Activated naive CD4-positive, alpha-beta T cell treated with anti-CD3 and anti-CD28 coated beads, Interleukin-2, amount 10 ng/mL, durations not matched to agents 7 days and 5 days (primary cell): ENCODE measurements at regions not wholly inside any gene's neighbourhood (a gene's known extent, or its start where the extent isn't known, plus 50 kb on each side); places are given as distances from the start of the nearest gene placed in this dataset.
A peak's percentile ranks its signal among the peaks of the same experiment; 100 is the strongest.

Experiments
- CTCF ChIA-PET: fragments of 350-600 bp; sonication (Branson Sonifier 250); formaldehyde crosslinking; loops from one replicate; lab custom pipeline; 2021; ENCODE audit warnings: antibody characterized with exemption; lab: Charles Lee
- DNase-seq: peaks from one replicate; pipeline ENCODE4 v3.0.0-alpha.2; 2020
- H3K27ac Mint-ChIP-seq: one replicate; pipeline ENCODE4 v1.8.0; 2021; ENCODE audit warnings: mild to moderate bottlenecking, moderate library complexity, mixed read lengths
- H3K27me3 Mint-ChIP-seq: one replicate; pipeline ENCODE4 v1.8.0; 2021; ENCODE audit warnings: mild to moderate bottlenecking, mixed read lengths
- H3K36me3 Mint-ChIP-seq: one replicate; pipeline ENCODE4 v1.8.0; 2021; ENCODE audit warnings: mixed read lengths
- H3K4me1 Mint-ChIP-seq: one replicate; pipeline ENCODE4 v1.8.0; 2021; ENCODE audit warnings: mixed read lengths
- H3K4me3 Mint-ChIP-seq: one replicate; pipeline ENCODE4 v1.8.0; 2021; ENCODE audit warnings: mild to moderate bottlenecking, moderate library complexity, mixed read lengths
- H3K9me3 Mint-ChIP-seq: one replicate; pipeline ENCODE4 v1.8.0; 2021; ENCODE audit warnings: mixed read lengths

DNA sequence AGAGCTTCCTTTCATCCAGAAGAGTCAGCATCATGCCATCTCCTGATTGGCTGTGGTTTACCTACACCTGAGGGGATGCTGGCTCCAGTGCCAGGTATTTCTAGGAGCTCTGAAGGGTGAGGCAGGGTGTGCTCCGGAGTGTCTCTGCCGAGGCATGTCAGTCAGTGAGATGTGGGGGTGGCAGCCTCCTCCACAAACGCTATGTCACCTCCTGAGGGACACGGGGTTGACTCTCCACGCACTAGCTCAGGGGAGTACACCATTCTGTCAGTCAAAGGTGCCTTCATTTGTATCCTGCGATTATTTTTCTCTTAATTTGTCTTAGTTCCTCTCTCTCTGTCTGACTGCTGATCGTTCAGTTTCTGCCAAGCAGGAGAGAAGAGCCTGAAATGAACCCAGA is 604.5 kb downstream of the VRK1 start:
- DNase-seq = no peak
- peaks cover 6% of the 10 kb centered on the region for H3K4me1 Mint-ChIP-seq
- peaks cover 4% of the 10 kb centered on the region for H3K36me3 Mint-ChIP-seq
- H3K4me3 Mint-ChIP-seq = no peak overlapping the region
- no peaks in the 10 kb centered on the region for H3K27me3 Mint-ChIP-seq
- no peak overlapping the region for H3K27ac Mint-ChIP-seq
- peaks cover 7% of the 10 kb centered on the region for H3K9me3 Mint-ChIP-seq
- CTCF ChIA-PET = no interaction called here

DNA sequence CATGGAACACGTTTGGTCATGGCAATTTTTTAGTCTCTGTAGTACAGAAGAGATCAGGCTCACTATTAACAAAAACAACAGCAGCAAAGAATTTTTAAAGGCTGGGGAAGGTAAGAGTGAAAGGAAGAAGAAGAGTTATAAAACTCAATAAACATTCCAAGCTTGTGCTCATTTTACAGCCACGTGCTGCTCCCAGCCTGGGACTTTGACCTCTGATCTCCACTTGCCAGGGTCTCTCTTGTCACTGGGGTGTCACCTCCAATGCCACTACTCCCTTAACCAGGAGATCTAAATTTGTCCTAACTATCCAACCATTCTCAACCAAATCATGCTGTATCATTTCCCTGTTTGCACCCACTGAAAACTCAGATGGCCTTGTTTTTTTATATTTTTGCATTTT is 605.1 kb downstream of the VRK1 start:
- Mint-ChIP-seq H3K9me3 (peaks cover 7% of the 10 kb centered on the region), H3K27ac (no peak overlapping the region), H3K36me3 (peaks cover 4% of the 10 kb centered on the region), H3K4me1 (peaks cover 6% of the 10 kb centered on the region), H3K27me3 (no peaks in the 10 kb centered on the region), H3K4me3 (no peak overlapping the region)
- CTCF ChIA-PET = no interaction called here
- DNase-seq = no peak

DNA sequence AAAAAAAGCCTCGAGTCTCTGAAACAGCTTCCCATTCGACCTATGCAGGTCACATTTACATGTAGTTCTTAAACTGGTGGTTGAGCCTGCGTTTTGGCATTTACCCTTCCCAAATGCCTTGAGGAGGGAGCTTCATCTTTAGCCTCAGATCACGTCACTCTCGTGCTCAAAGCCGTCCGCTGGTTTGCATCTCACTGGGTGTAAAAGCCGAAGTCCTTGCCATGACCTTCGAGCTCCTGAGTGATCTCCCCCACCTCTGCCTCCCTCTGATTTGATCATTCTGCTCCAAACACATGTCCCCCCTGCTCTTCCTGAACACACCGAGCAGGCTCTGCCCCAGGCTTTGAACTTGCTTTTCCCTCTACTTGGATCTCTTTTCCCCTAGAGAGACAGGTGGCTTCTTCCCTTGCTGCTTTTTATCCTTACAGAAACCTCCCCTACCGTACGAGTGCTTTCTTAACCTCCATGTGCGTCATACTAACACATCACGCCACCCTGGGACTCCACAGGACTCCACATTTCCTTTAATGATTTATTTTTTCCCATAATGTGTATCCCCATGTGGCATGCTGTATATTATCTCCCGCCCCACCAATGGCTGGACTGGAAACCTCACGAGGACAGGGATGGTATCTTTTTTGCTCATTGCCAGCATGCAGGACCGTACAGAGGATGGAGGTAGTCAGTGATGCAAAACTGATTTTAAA is 610.7 kb downstream of the VRK1 start:
- CTCF ChIA-PET = interaction anchor here (0.7 kb wide), 1 partner anchor 51 kb away, joined by 4 read pairs; no protein-coding TSS in a partner anchor
- H3K27ac Mint-ChIP-seq = peak overlapping the region; percentile 91
- H3K4me3 Mint-ChIP-seq = peak overlapping the region; percentile 33

GRCh38 chr14:97408503-97408902 is 611.3 kb downstream of the VRK1 start:
- Mint-ChIP-seq H3K27ac (peak overlapping the region; percentile 91), H3K4me1 (peaks cover 4% of the 10 kb centered on the region), H3K9me3 (no peaks in the 10 kb centered on the region), H3K4me3 (peak overlapping the region; percentile 33), H3K36me3 (peaks cover 2% of the 10 kb centered on the region), H3K27me3 (peaks cover 4% of the 10 kb centered on the region)
- CTCF ChIA-PET = interaction anchor here (0.7 kb wide), 1 partner anchor 50 kb away, joined by 4 read pairs; no protein-coding TSS in a partner anchor
- DNase-seq = no peak

More for the DNA sequence above, 610.7 kb downstream of the VRK1 start:
- Mint-ChIP-seq H3K27me3 (peaks cover 4% of the 10 kb centered on the region), H3K4me1 (peaks cover 4% of the 10 kb centered on the region), H3K36me3 (peaks cover 2% of the 10 kb centered on the region), H3K9me3 (no peaks in the 10 kb centered on the region)
- DNase-seq = no peak

DNA sequence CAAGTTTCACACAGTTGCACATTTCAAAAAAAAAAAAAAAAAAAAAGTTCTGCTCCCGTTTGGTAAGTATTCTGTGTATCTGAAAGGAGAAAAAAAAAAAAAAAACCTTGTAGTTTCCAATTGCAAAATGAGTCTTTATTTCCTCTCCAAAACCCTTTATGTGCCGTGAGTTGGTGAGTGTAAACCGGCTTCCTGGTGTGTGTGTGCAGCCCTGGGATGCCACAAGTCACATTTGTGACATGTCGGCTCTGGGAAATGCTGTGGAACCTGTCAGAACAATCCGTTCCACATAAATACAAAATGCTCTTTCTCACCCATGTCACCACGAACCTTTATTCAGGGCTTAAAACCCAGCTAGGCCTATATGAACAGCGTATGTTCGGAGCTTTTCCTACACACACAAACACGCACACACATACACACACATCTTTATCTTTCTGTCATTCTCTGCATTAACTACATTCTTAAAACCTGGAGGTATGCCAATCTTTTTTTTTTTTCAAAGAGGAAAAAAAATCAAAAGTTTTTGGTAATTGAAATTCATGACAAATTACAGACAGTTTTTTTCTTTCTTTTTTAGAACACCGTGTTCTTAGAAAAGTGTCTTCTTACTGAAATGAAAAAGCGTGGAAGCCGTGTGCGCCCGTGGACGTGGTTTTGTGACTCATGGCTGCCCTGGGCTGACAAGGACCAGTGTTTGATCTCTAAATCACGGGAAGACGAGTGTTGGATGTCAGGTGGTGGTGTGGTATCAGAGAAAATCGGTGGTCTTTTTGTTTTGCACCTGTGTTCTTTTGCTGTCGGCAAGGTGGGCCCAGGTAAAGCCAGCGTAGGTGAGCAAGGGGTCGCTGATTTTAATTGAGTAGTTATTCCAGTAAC is 612.0 kb downstream of the VRK1 start:
- peak; percentile 60 for DNase-seq
- H3K36me3 Mint-ChIP-seq = peaks cover 2% of the 10 kb centered on the region
- H3K4me1 Mint-ChIP-seq = peaks cover 7% of the 10 kb centered on the region
- peak overlapping the region; percentile 33 for H3K4me3 Mint-ChIP-seq
- no peaks in the 10 kb centered on the region for H3K9me3 Mint-ChIP-seq
- CTCF ChIA-PET = interaction anchor here (0.7 kb wide), 1 partner anchor 49 kb away, joined by 4 read pairs; no protein-coding TSS in a partner anchor
- H3K27me3 Mint-ChIP-seq = peaks cover 4% of the 10 kb centered on the region
- H3K27ac Mint-ChIP-seq = peak overlapping the region; percentile 91

GRCh38 chr14:97410667-97411620 is 613.8 kb downstream of the VRK1 start:
- Mint-ChIP-seq H3K27me3 (peaks cover 9% of the 10 kb centered on the region), H3K36me3 (peaks cover 2% of the 10 kb centered on the region), H3K9me3 (no peaks in the 10 kb centered on the region), H3K4me3 (no peak overlapping the region), H3K27ac (no peak overlapping the region), H3K4me1 (peaks cover 6% of the 10 kb centered on the region)
- no peak for DNase-seq
- CTCF ChIA-PET = interaction anchor here (1.1 kb wide), 1 partner anchor 47 kb away, joined by 4 read pairs; no protein-coding TSS in a partner anchor

GRCh38 chr14:97411938-97412612 is 614.9 kb downstream of the VRK1 start:
- H3K9me3 Mint-ChIP-seq = no peaks in the 10 kb centered on the region
- H3K27ac Mint-ChIP-seq = no peak overlapping the region
- H3K4me3 Mint-ChIP-seq = no peak overlapping the region
- peaks cover 9% of the 10 kb centered on the region for H3K27me3 Mint-ChIP-seq
- peaks cover 2% of the 10 kb centered on the region for H3K36me3 Mint-ChIP-seq
- CTCF ChIA-PET = no interaction called here
- H3K4me1 Mint-ChIP-seq = peaks cover 16% of the 10 kb centered on the region
- DNase-seq = no peak

GRCh38 chr14:97413022-97413539 is 615.9 kb downstream of the VRK1 start:
- Mint-ChIP-seq H3K27ac (no peak overlapping the region), H3K27me3 (peaks cover 9% of the 10 kb centered on the region), H3K4me3 (no peak overlapping the region), H3K9me3 (no peaks in the 10 kb centered on the region), H3K4me1 (peaks cover 21% of the 10 kb centered on the region), H3K36me3 (no peaks in the 10 kb centered on the region)
- DNase-seq = no peak
- CTCF ChIA-PET = no interaction called here

DNA sequence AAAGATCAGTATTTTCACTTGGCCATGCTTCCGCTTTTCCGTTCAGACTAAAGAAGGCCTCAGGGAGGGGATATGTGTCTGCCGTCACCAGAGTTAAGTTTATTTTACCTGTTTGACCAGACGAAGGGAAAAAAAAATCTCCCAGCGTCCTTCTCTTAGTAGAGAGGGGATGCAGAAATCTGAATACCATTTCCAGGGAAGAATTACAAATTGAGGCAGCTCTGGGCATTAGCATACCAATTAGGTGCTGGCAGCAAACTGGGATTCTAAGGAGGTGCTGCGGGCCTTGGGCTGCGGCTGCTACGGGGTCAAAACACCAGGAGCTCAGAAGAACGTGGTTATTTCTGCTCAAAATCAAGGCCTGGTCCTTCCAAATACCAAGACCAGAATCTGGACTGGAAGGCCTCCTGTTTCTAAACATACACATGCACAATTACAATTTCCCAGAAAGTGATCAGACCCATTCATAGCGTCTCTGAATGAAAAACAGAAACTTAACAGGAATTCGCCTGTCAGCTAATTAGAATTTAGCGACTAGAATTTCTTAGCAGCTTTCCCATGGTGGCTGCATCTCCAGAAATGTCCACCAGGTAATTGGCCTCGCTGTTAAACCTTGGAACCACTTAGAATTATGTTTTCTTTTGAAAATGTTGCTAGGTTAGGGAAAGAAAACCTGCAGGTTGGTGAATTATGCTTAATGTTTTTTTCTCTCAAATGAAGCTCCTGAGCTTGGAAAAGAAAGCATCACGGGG is 617.0 kb downstream of the VRK1 start:
- H3K27ac Mint-ChIP-seq = no peak overlapping the region
- CTCF ChIA-PET = interaction anchor here (1.2 kb wide), 1 partner anchor 43 kb away, joined by 4 read pairs; no protein-coding TSS in a partner anchor
- DNase-seq = no peak
- H3K4me1 Mint-ChIP-seq = peaks cover 21% of the 10 kb centered on the region
- H3K4me3 Mint-ChIP-seq = peak overlapping the region; percentile 8
- H3K27me3 Mint-ChIP-seq = peaks cover 9% of the 10 kb centered on the region
- no peaks in the 10 kb centered on the region for H3K9me3 Mint-ChIP-seq
- no peaks in the 10 kb centered on the region for H3K36me3 Mint-ChIP-seq

DNA sequence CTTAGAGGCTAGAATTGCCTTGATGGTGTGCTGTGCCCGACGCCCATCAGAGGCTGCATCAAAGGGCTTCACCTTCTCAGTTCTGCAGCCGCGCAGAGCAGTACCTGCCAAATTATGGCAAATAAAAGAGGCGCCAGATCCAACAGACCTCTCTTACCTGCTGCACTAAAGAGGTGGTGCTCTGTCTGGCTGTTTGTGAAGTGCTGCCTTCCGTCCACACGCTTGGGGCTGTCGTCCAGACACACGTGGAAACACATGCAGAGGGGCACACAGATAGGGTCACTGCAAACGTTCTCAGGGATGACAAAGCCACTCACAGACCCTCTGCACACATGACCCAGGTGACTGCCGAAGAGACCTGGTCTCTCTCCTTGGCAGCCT is 617.5 kb downstream of the VRK1 start:
- Mint-ChIP-seq H3K4me3 (no peak overlapping the region), H3K9me3 (no peaks in the 10 kb centered on the region), H3K27ac (no peak overlapping the region), H3K36me3 (no peaks in the 10 kb centered on the region), H3K4me1 (peaks cover 21% of the 10 kb centered on the region), H3K27me3 (peaks cover 5% of the 10 kb centered on the region)
- no peak for DNase-seq
- CTCF ChIA-PET = interaction anchor here (1.2 kb wide), 1 partner anchor 42 kb away, joined by 4 read pairs; no protein-coding TSS in a partner anchor

DNA sequence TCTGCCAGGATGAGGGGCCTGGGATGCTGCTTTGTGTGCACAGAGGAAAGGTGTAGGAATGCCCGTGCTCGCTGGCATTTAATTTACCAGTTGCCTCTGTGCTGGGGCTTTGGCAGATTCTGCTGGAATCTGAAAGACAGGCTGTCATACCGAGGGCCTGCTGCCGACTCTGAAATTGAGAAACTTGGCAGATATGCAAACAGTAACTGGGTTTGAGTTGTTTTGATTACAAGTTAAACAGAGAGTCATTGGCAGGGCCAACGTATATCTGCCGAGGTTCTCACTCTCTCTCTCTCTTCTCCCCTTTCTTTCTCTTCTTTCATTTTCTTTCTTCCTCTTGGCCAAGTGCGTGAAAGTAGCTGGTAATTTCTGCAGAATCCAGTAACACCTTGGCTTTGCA is 618.7 kb downstream of the VRK1 start:
- no peak overlapping the region for H3K4me3 Mint-ChIP-seq
- DNase-seq = no peak
- no peaks in the 10 kb centered on the region for H3K9me3 Mint-ChIP-seq
- H3K36me3 Mint-ChIP-seq = no peaks in the 10 kb centered on the region
- H3K4me1 Mint-ChIP-seq = peaks cover 21% of the 10 kb centered on the region
- no peak overlapping the region for H3K27ac Mint-ChIP-seq
- H3K27me3 Mint-ChIP-seq = peaks cover 5% of the 10 kb centered on the region
- CTCF ChIA-PET = interaction anchor here (1.4 kb wide), 1 partner anchor 116 kb away, joined by 3 read pairs; no protein-coding TSS in a partner anchor

GRCh38 chr14:97416550-97416949 is 619.4 kb downstream of the VRK1 start:
- Mint-ChIP-seq H3K4me1 (peaks cover 21% of the 10 kb centered on the region), H3K9me3 (no peaks in the 10 kb centered on the region), H3K27me3 (peaks cover 5% of the 10 kb centered on the region), H3K4me3 (no peak overlapping the region), H3K36me3 (no peaks in the 10 kb centered on the region), H3K27ac (no peak overlapping the region)
- CTCF ChIA-PET = interaction anchor here (1.4 kb wide), 1 partner anchor 116 kb away, joined by 3 read pairs; no protein-coding TSS in a partner anchor
- DNase-seq = no peak
